GM12874 (cell line): ENCODE measurements at regions not wholly inside any gene's neighbourhood (a gene's known extent, or its start where the extent isn't known, plus 50 kb on each side); places are given as distances from the start of the nearest gene placed in this dataset.

Source experiments
- TF ChIP-seq, protein P1 (sequence below): IDR thresholded peaks from 2 replicates; pipeline ENCODE4 v1.5.1; 2011; ENCODE audit warnings: low read depth, mild to moderate bottlenecking, control low read depth, low read length, moderate library complexity; ENCODE audit not compliant: insufficient read depth

DNA sequence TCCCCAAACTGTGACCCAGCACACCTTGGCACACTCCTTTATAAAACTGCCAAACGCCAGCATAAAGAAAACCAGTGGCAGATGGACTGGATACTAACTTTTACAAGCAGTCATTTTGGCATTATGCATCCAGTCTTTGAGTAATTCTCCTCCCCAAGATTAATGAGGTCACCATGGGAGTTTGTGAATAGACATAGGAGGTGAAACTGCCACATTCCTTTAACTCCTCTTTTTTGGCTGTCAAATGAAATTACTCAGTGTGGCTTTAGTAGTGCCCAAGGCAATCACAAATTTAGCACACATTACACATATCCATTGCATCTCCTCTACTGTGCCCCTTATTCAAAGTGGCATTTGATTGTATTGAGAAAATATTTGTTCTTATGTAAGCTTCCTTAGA is 315.3 kb upstream of the FGF13 start:
- TF ChIP-seq, protein P1, sequence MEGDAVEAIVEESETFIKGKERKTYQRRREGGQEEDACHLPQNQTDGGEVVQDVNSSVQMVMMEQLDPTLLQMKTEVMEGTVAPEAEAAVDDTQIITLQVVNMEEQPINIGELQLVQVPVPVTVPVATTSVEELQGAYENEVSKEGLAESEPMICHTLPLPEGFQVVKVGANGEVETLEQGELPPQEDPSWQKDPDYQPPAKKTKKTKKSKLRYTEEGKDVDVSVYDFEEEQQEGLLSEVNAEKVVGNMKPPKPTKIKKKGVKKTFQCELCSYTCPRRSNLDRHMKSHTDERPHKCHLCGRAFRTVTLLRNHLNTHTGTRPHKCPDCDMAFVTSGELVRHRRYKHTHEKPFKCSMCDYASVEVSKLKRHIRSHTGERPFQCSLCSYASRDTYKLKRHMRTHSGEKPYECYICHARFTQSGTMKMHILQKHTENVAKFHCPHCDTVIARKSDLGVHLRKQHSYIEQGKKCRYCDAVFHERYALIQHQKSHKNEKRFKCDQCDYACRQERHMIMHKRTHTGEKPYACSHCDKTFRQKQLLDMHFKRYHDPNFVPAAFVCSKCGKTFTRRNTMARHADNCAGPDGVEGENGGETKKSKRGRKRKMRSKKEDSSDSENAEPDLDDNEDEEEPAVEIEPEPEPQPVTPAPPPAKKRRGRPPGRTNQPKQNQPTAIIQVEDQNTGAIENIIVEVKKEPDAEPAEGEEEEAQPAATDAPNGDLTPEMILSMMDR = no peak

DNA sequence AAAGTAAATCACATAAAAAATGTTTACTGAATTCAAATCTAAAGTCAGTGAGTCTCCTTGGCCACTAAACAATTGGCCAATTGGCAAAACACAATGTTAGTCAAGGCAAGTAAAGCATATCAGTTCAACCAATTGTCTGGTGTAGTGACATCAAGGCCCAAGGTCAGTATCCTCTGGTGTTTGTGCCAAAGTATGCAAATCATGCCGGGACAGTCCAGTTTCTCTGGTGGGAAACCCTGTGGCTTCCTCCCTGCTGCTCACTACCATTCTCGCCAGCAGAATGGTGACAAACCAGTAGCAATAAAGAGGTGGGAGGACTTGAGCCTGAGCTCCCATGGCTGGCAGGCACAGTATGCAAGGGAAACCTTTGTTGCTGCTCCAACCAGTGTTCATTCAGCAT is 314.9 kb upstream of the FGF13 start:
- TF ChIP-seq, protein P1 = no peak

DNA sequence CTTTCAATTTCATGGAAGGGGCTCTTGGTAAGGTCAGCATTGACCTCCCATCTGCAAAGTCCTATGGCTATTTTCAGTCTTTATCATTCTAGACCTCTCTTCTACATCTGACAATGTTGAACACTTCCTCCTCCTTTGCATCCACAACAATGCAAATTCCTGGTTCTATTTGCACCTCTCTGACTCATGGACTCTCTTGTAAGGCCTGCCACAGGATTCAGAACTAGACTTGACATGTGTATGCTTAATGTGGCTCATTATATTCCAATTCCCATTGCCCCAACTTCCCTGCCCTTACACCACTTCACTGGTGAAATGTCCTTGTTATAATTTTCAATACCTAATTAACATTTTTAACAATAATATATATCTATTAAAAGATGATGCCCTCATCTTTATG is 314.3 kb upstream of the FGF13 start:
- TF ChIP-seq, protein P1 = no peak

DNA sequence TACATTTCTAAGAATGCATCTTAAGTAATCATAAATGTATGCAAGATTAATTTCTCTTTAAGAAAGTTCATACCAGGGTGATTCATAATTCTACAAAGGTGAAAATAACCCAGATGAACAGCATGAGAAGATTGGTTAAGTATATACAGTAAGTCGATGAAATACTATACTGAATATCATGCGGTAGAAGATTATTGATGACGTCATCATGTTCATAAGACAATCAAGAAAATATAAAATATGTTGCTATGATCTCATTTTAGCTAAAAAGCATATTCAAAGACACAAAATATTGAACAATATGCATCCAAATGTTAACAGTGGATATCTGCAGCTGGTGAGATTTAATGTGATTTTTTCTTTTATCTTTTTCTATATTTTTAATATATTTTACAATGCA is 312.0 kb upstream of the FGF13 start:
- TF ChIP-seq, protein P1 = no peak

DNA sequence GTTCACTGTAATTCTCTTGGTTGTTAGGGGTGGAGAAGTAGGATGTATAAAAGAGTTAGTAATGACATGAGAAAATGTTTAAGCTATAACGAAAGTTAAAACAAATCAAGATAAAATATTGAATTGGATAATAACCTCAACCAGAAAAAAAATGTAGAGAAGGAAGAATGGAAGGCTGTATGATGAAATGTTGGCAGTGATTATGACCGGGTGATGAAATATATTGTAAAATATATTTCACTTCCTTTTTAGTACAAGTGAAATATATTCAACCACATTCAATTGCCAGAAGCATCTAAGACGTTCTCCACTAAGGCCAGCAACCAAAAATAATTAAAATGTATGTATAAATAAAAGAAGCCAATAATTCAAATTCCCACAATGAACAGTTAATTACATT is 309.3 kb upstream of the FGF13 start:
- TF ChIP-seq, protein P1 = no peak

DNA sequence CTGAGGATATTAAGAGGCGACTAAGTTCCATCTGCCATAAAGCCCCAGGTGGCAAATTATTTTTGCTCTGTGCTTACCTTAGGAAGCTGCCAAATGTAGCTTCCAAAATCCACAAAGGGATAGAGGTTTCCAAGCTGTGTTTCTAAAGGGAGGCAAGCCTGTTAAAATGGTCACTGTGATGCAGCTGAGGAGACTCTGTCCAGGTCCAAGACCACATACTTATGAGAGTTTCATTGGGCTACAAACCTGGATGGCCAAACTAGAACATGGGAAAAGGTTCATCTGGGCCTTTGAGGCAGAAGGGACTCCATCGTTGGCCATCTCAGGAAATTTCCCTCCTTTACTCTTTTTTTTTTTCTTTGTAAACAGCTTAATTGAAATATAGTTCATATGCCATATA is 306.9 kb upstream of the FGF13 start:
- TF ChIP-seq, protein P1 = no peak

DNA sequence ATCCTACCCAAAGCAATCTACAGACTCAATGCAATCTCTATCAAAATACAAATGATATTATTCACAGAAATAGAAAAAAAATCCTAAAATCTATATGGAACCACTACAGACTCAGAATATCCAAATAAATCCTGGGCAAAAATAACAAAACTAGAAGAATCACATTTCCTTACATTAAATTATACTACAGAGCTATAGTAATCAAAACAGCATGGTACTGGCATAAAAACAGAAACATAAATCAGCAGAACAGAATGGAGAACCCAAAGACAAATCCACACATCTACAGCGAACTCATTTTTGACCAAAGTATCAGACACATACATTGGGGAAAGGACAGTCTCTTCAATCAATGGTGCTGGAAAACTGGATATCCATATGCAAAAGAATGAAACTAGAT is 304.1 kb upstream of the FGF13 start:
- TF ChIP-seq, protein P1 = no peak

DNA sequence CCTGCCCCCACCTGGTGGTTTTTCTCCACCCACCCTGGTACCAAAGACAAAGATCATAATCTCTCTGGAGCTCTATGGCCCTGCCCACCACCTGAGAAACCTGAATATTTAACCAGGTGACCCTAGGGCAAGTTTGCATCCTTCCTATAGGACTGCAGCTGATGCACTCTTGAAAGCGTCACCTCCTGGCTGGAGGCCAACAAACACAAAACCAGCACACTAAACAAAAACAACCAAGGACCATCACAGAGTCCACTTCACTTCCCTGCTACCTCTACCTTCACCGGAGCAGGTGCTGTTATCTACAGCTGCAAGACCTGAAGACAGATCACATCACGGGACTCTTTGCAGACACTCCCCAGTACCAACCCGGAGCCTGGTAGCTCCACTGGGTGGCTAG is 296.7 kb upstream of the FGF13 start:
- TF ChIP-seq, protein P1 = no peak
